H1 (cell line): ENCODE measurements at regions not wholly inside any gene's neighbourhood (a gene's known extent, or its start where the extent isn't known, plus 50 kb on each side); places are given as distances from the start of the nearest gene placed in this dataset.

Source experiments
- CHD1 ChIP-seq: IDR thresholded peaks from 2 replicates; pipeline ENCODE4 v1.6.1; 2012; ENCODE audit warnings: low read depth, low read length, improper control_type of control experiment
- TEAD4 ChIP-seq: IDR thresholded peaks from 2 replicates; pipeline ENCODE4 v1.6.1; 2012; ENCODE audit warnings: low read depth, low read length, inconsistent platforms, mixed read lengths
- TF ChIP-seq, protein P1 (sequence below): fragments of 300-600 bp; sonication (generic); IDR thresholded peaks from 2 replicates; pipeline ENCODE4 v1.7.1; 2012; ENCODE audit warnings: low read length, moderate library complexity, mild to moderate bottlenecking, inconsistent platforms; ENCODE audit not compliant: insufficient replicate concordance

- TF ChIP-seq, protein P1, sequence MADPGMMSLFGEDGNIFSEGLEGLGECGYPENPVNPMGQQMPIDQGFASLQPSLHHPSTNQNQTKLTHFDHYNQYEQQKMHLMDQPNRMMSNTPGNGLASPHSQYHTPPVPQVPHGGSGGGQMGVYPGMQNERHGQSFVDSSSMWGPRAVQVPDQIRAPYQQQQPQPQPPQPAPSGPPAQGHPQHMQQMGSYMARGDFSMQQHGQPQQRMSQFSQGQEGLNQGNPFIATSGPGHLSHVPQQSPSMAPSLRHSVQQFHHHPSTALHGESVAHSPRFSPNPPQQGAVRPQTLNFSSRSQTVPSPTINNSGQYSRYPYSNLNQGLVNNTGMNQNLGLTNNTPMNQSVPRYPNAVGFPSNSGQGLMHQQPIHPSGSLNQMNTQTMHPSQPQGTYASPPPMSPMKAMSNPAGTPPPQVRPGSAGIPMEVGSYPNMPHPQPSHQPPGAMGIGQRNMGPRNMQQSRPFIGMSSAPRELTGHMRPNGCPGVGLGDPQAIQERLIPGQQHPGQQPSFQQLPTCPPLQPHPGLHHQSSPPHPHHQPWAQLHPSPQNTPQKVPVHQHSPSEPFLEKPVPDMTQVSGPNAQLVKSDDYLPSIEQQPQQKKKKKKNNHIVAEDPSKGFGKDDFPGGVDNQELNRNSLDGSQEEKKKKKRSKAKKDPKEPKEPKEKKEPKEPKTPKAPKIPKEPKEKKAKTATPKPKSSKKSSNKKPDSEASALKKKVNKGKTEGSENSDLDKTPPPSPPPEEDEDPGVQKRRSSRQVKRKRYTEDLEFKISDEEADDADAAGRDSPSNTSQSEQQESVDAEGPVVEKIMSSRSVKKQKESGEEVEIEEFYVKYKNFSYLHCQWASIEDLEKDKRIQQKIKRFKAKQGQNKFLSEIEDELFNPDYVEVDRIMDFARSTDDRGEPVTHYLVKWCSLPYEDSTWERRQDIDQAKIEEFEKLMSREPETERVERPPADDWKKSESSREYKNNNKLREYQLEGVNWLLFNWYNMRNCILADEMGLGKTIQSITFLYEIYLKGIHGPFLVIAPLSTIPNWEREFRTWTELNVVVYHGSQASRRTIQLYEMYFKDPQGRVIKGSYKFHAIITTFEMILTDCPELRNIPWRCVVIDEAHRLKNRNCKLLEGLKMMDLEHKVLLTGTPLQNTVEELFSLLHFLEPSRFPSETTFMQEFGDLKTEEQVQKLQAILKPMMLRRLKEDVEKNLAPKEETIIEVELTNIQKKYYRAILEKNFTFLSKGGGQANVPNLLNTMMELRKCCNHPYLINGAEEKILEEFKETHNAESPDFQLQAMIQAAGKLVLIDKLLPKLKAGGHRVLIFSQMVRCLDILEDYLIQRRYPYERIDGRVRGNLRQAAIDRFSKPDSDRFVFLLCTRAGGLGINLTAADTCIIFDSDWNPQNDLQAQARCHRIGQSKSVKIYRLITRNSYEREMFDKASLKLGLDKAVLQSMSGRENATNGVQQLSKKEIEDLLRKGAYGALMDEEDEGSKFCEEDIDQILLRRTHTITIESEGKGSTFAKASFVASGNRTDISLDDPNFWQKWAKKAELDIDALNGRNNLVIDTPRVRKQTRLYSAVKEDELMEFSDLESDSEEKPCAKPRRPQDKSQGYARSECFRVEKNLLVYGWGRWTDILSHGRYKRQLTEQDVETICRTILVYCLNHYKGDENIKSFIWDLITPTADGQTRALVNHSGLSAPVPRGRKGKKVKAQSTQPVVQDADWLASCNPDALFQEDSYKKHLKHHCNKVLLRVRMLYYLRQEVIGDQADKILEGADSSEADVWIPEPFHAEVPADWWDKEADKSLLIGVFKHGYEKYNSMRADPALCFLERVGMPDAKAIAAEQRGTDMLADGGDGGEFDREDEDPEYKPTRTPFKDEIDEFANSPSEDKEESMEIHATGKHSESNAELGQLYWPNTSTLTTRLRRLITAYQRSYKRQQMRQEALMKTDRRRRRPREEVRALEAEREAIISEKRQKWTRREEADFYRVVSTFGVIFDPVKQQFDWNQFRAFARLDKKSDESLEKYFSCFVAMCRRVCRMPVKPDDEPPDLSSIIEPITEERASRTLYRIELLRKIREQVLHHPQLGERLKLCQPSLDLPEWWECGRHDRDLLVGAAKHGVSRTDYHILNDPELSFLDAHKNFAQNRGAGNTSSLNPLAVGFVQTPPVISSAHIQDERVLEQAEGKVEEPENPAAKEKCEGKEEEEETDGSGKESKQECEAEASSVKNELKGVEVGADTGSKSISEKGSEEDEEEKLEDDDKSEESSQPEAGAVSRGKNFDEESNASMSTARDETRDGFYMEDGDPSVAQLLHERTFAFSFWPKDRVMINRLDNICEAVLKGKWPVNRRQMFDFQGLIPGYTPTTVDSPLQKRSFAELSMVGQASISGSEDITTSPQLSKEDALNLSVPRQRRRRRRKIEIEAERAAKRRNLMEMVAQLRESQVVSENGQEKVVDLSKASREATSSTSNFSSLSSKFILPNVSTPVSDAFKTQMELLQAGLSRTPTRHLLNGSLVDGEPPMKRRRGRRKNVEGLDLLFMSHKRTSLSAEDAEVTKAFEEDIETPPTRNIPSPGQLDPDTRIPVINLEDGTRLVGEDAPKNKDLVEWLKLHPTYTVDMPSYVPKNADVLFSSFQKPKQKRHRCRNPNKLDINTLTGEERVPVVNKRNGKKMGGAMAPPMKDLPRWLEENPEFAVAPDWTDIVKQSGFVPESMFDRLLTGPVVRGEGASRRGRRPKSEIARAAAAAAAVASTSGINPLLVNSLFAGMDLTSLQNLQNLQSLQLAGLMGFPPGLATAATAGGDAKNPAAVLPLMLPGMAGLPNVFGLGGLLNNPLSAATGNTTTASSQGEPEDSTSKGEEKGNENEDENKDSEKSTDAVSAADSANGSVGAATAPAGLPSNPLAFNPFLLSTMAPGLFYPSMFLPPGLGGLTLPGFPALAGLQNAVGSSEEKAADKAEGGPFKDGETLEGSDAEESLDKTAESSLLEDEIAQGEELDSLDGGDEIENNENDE = no peak
- TF ChIP-seq CHD1 (no peak), TEAD4 (no peak)
Measured at GRCh38 chr15:98391568-98391967, 256.8 kb upstream of the IGF1R start (continued).
